ENCODE measurements at regions not wholly inside any gene's neighbourhood (a gene's known extent, or its start where the extent isn't known, plus 50 kb on each side); places are given as distances from the start of the nearest gene placed in this dataset.

DNA sequence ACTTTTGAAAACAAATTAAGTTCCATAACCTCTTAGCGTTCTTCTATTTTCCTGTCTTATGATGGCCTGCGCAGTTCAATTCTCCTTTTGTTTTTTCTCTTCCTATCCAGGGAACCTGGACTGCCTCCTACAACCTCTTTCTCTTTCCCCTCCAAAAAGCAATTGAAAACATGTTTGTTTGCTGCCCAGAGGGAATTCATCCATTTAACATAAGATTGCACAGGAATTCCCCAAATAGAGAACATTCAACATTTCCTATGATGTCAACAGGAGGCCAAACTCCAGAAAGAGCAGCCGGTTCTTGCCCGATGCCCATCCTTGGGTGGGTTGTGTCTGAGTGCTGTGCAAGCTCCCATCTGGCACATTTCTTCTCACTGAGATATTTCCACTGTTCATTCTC is 94.2 kb upstream of the NRP1 start:
- TF ChIP-seq ZFX (IDR thresholded peaks at IDR 0.05; ENCODE audit: borderline replicate concordance): no peak
- TF ChIP-seq, protein P1, sequence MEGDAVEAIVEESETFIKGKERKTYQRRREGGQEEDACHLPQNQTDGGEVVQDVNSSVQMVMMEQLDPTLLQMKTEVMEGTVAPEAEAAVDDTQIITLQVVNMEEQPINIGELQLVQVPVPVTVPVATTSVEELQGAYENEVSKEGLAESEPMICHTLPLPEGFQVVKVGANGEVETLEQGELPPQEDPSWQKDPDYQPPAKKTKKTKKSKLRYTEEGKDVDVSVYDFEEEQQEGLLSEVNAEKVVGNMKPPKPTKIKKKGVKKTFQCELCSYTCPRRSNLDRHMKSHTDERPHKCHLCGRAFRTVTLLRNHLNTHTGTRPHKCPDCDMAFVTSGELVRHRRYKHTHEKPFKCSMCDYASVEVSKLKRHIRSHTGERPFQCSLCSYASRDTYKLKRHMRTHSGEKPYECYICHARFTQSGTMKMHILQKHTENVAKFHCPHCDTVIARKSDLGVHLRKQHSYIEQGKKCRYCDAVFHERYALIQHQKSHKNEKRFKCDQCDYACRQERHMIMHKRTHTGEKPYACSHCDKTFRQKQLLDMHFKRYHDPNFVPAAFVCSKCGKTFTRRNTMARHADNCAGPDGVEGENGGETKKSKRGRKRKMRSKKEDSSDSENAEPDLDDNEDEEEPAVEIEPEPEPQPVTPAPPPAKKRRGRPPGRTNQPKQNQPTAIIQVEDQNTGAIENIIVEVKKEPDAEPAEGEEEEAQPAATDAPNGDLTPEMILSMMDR (IDR thresholded peaks at IDR 0.05): no peak
- H3K27ac ChIP-seq: no peak overlapping the region

- no peak overlapping the region for H3K27ac ChIP-seq
Measured at GRCh38 chr10:33423154-33423529, 88.7 kb upstream of the NRP1 start.

GRCh38 chr10:33422471-33423153 is 88.1 kb upstream of the NRP1 start:
- H3K27ac ChIP-seq: no peak overlapping the region
- TF ChIP-seq ZFX (IDR thresholded peaks at IDR 0.05; ENCODE audit: borderline replicate concordance): no peak
- TF ChIP-seq, protein P1 (IDR thresholded peaks at IDR 0.05): no peak

More at GRCh38 chr10:33423154-33423529, 88.7 kb upstream of the NRP1 start:
- TF ChIP-seq, protein P1 (IDR thresholded peaks at IDR 0.05): no peak
- no peak for TF ChIP-seq ZFX (IDR thresholded peaks at IDR 0.05; ENCODE audit: borderline replicate concordance)

DNA sequence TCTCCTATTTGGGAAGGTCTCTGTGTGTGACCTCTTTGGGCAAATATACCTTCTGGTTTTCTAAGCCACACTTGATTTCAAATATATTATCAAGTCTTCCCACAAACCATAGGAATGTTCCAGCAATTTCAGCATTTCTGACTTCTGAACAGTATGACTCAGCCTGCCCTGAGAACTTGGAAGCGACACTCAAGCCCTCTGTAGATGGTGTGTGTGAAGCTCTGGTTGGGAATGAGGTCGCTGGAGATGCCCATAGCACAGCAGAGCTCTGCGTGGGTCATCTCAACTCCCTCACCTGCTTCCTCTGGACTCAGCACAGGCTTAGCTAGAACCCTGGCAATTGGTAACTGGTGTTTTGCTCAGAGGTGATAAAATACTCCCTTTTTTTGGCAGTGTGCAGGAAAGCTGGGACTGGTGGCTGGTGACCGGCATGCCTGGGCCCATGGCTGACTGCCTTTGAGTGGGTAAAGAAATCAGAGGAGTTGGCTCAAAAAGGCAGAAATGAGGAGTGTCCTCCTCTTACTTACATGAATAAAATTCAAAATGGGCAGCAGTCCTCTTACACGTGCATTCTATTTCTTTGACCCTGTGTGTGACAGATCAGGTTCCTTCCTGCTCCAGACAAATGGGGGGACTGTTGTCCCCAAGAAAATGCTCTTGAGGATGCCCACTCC is 87.5 kb upstream of the NRP1 start:
- TF ChIP-seq ZFX (IDR thresholded peaks at IDR 0.05; ENCODE audit: borderline replicate concordance): no peak
- TF ChIP-seq, protein P1 (IDR thresholded peaks at IDR 0.05): no peak
- no peak overlapping the region for H3K27ac ChIP-seq

- H3K27ac ChIP-seq: no peak overlapping the region
- no peak for TF ChIP-seq ZFX (IDR thresholded peaks at IDR 0.05; ENCODE audit: borderline replicate concordance)
- TF ChIP-seq, protein P1 (IDR thresholded peaks at IDR 0.05): no peak
Measured at GRCh38 chr10:33419311-33419710, 84.8 kb upstream of the NRP1 start.

DNA sequence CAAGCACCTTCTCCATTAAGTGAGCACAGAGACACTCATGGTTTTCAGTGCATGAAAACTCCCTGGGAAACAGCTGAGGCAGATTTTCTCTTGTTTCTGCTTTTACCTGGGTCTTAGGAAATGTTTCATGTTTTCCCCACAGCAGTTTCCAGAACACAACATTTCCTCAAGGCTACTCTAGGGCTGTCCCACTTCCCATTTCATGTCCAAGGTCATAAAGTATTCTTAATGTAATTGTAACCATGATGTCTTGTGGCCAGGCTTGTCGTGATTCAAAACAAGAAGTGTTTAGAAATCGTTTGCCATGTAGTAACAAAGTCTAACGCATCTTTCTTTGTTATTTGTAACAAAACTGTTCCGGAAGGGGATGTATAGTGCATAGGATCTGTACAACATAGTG is 83.8 kb upstream of the NRP1 start:
- TF ChIP-seq, protein P1 (IDR thresholded peaks at IDR 0.05): no peak
- H3K27ac ChIP-seq: no peak overlapping the region

DNA sequence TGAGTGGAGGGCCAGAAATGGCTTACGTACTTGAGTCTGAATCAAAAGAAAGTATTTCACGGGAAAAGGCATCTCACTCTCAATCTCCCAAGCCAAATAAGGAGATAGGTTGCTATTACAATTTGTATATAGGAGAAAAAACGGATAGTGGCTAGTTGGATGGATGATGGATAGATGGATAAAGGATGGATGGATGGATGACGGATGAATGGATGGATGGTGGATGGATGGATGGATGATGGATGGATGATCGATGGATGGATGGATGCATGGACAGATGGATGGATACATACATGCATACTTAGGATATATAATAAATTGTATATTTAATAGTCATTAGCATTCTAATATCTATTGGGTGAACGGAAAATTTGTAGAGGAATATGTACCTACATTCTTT is 82.2 kb upstream of the NRP1 start:
- no peak overlapping the region for H3K27ac ChIP-seq
- no peak for TF ChIP-seq ZFX (IDR thresholded peaks at IDR 0.05; ENCODE audit: borderline replicate concordance)
- TF ChIP-seq, protein P1 (IDR thresholded peaks at IDR 0.05): no peak
